ENCODE measurements at regions not wholly inside any gene's neighbourhood (a gene's known extent, or its start where the extent isn't known, plus 50 kb on each side); places are given as distances from the start of the nearest gene placed in this dataset.

DNA sequence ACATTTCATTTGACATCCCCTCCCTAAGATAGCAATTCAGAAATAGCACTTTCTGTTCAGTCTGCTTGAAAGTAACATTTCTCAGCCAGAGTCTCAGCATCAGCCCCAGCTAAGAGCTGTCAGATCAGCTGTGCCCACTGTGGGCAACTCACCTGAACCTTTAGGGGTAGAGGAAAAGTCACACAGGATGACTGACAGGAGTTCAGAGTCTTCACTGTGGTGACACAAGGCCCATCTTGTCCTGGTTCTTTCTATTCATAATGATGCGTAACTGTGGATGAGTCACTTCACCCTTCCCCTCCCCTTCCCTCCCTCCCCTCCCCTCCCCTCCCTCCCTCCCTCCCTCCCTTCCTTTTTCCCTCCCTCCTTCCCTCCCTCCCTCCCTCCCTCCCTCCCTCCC is 96.1 kb upstream of the RASGRP1 start:
- TF ChIP-seq, protein P1, sequence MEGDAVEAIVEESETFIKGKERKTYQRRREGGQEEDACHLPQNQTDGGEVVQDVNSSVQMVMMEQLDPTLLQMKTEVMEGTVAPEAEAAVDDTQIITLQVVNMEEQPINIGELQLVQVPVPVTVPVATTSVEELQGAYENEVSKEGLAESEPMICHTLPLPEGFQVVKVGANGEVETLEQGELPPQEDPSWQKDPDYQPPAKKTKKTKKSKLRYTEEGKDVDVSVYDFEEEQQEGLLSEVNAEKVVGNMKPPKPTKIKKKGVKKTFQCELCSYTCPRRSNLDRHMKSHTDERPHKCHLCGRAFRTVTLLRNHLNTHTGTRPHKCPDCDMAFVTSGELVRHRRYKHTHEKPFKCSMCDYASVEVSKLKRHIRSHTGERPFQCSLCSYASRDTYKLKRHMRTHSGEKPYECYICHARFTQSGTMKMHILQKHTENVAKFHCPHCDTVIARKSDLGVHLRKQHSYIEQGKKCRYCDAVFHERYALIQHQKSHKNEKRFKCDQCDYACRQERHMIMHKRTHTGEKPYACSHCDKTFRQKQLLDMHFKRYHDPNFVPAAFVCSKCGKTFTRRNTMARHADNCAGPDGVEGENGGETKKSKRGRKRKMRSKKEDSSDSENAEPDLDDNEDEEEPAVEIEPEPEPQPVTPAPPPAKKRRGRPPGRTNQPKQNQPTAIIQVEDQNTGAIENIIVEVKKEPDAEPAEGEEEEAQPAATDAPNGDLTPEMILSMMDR (conservative IDR thresholded peaks at IDR 0.05; ENCODE audit: low read length) = no peak
- no peak for TF ChIP-seq EZH2phosphoT487 (IDR thresholded peaks at IDR 0.05; ENCODE audit: borderline replicate concordance, low read depth, low read length)

All from OCI-LY7 (cell line).